HuH-7.5 (cell line): ENCODE measurements at regions not wholly inside any gene's neighbourhood (a gene's known extent, or its start where the extent isn't known, plus 50 kb on each side); places are given as distances from the start of the nearest gene placed in this dataset.
"Not testable (repeated sequence)": the region's sequence is repeated elsewhere in the genome, so short reads cannot be mapped to it uniquely, and the experiment has no call there.

Experiments used
- DNase-seq: peaks from one replicate; pipeline ENCODE4 v3.0.0; 2011; ENCODE audit warnings: low spot score

- not testable (repeated sequence) for DNase-seq
Observed at GRCh38 chrX:31014474-31014873, 57.4 kb downstream of the FTHL17 start.

GRCh38 chrX:31012509-31013025 lies 59.3 kb downstream of the FTHL17 start:
- DNase-seq = no peak

GRCh38 chrX:31007321-31007720 lies 64.5 kb downstream of the FTHL17 start:
- no peak for DNase-seq

GRCh38 chrX:31006027-31006426 lies 65.8 kb downstream of the FTHL17 start:
- DNase-seq = no peak

GRCh38 chrX:30997411-30997810 lies 74.4 kb downstream of the FTHL17 start:
- no peak for DNase-seq

GRCh38 chrX:30995705-30996104 lies 76.1 kb downstream of the FTHL17 start:
- DNase-seq = no peak

GRCh38 chrX:30995060-30995700 lies 76.7 kb downstream of the FTHL17 start:
- DNase-seq = no peak

GRCh38 chrX:30994018-30994417 lies 77.8 kb downstream of the FTHL17 start:
- DNase-seq = not testable (repeated sequence)

GRCh38 chrX:30992381-30992904 lies 79.4 kb downstream of the FTHL17 start:
- no peak for DNase-seq

GRCh38 chrX:30990361-30990760 lies 81.5 kb downstream of the FTHL17 start:
- no peak for DNase-seq

- no peak for DNase-seq
Observed at GRCh38 chrX:30982467-30982866, 89.4 kb downstream of the FTHL17 start.

- DNase-seq = no peak
Observed at GRCh38 chrX:30981968-30982367, 89.9 kb downstream of the FTHL17 start.

- no peak for DNase-seq
Observed at GRCh38 chrX:30979271-30979670, 90.2 kb upstream of the TAB3 start.

GRCh38 chrX:30975467-30975866 lies 86.4 kb upstream of the TAB3 start:
- DNase-seq = no peak

- DNase-seq = no peak
Observed at GRCh38 chrX:30973784-30974427, 84.9 kb upstream of the TAB3 start.

- DNase-seq = peak; percentile 13
Observed at GRCh38 chrX:30971774-30972603, 82.9 kb upstream of the TAB3 start.

- no peak for DNase-seq
Observed at GRCh38 chrX:30967516-30967915, 78.5 kb upstream of the TAB3 start.

GRCh38 chrX:30965767-30966166 lies 76.7 kb upstream of the TAB3 start:
- no peak for DNase-seq

- no peak for DNase-seq
Observed at GRCh38 chrX:30961387-30962174, 72.5 kb upstream of the TAB3 start.

GRCh38 chrX:30957753-30958152 lies 68.7 kb upstream of the TAB3 start:
- no peak for DNase-seq

- no peak for DNase-seq
Observed at GRCh38 chrX:30955687-30956086, 66.6 kb upstream of the TAB3 start.

GRCh38 chrX:30951003-30951402 lies 61.9 kb upstream of the TAB3 start:
- DNase-seq = no peak
